ENCODE measurements at regions not wholly inside any gene's neighbourhood (a gene's known extent, or its start where the extent isn't known, plus 50 kb on each side); places are given as distances from the start of the nearest gene placed in this dataset.

DNA sequence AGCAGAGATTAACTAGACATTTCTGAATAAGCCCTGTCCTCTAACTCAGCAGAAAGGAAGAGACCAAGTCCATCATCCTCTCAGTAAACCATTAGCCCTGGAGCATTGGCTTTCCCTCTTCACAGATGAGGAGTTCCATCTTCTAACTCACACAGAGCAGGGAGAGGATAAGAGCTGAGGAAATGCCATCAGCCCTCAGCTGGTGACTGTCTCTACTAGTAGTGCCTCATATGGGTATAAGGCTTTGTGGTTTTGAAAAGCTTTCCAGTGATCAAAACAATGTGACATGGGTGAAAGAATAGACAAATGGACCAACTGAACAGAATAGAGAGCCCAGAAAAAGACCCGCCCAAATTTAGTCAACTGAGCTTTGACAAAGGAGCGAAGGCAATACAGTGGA, 197.2 kb upstream of the NUDT4 start:
- TF ChIP-seq BCL11A (tag by site-specific recombination; IDR thresholded peaks at IDR 0.05; ENCODE audit: low read depth) (no peak), ZNF473 (tag by site-specific recombination; IDR thresholded peaks at IDR 0.05) (no peak), ZNF24 (tag by site-specific recombination; IDR thresholded peaks at IDR 0.05) (no peak), MYNN (tag by site-specific recombination; IDR thresholded peaks at IDR 0.05; ENCODE audit: borderline replicate concordance) (no peak), MZF1 (tag by site-specific recombination; IDR thresholded peaks at IDR 0.05; ENCODE audit: borderline replicate concordance) (no peak)

All from HEK293 (cell line).